ENCODE measurements at regions not wholly inside any gene's neighbourhood (a gene's known extent, or its start where the extent isn't known, plus 50 kb on each side); places are given as distances from the start of the nearest gene placed in this dataset.

- DNase-seq (ENCODE audit: low read depth) (no peak), FAIRE-seq (no peak)
- Histone ChIP-seq H3K27me3 (ENCODE audit: control insufficient read depth, insufficient read depth, low read length) (no peaks in the 10 kb centered on the region), H3K36me3 (ENCODE audit: control insufficient read depth, insufficient read depth, low read length) (no peaks in the 10 kb centered on the region), H3K4me3 (ENCODE audit: low read depth, low read length) (no peak overlapping the region)
- TF ChIP-seq CTCF (IDR thresholded peaks at IDR 0.05; ENCODE audit: insufficient read depth, low read length, severe bottlenecking) = no peak
Observed at GRCh38 chr2:237185553-237185925, 99.8 kb downstream of the COPS8 start.

- H3K36me3 ChIP-seq (ENCODE audit: control insufficient read depth, insufficient read depth, low read length) = no peaks in the 10 kb centered on the region
- peaks cover 1% of the 10 kb centered on the region for H3K27me3 ChIP-seq (ENCODE audit: control insufficient read depth, insufficient read depth, low read length)
- DNase-seq (ENCODE audit: low read depth) (no peak), FAIRE-seq (no peak)
- no peak overlapping the region for H3K4me3 ChIP-seq (ENCODE audit: low read depth, low read length)
- no peak for TF ChIP-seq CTCF (IDR thresholded peaks at IDR 0.05; ENCODE audit: insufficient read depth, low read length, severe bottlenecking)
Observed at GRCh38 chr2:237189799-237190198, 104.1 kb downstream of the COPS8 start.

GRCh38 chr2:237190966-237191713, 105.5 kb downstream of the COPS8 start:
- DNase-seq (ENCODE audit: low read depth) (no peak), FAIRE-seq (no peak)
- Histone ChIP-seq H3K4me3 (ENCODE audit: low read depth, low read length) (no peak overlapping the region), H3K36me3 (ENCODE audit: control insufficient read depth, insufficient read depth, low read length) (no peaks in the 10 kb centered on the region), H3K27me3 (ENCODE audit: control insufficient read depth, insufficient read depth, low read length) (peaks cover 3% of the 10 kb centered on the region)
- TF ChIP-seq CTCF (IDR thresholded peaks at IDR 0.05; ENCODE audit: insufficient read depth, low read length, severe bottlenecking) = no peak

GRCh38 chr2:237191714-237192081, 106.0 kb downstream of the COPS8 start:
- Histone ChIP-seq H3K4me3 (ENCODE audit: low read depth, low read length) (no peak overlapping the region), H3K27me3 (ENCODE audit: control insufficient read depth, insufficient read depth, low read length) (peaks cover 3% of the 10 kb centered on the region), H3K36me3 (ENCODE audit: control insufficient read depth, insufficient read depth, low read length) (no peaks in the 10 kb centered on the region)
- TF ChIP-seq CTCF (IDR thresholded peaks at IDR 0.05; ENCODE audit: insufficient read depth, low read length, severe bottlenecking) = no peak
- no peak for DNase-seq (ENCODE audit: low read depth)
- no peak for FAIRE-seq

- peaks cover 3% of the 10 kb centered on the region for H3K27me3 ChIP-seq (ENCODE audit: control insufficient read depth, insufficient read depth, low read length)
- no peak for TF ChIP-seq CTCF (IDR thresholded peaks at IDR 0.05; ENCODE audit: insufficient read depth, low read length, severe bottlenecking)
- DNase-seq (ENCODE audit: low read depth) (no peak), FAIRE-seq (no peak)
- H3K4me3 ChIP-seq (ENCODE audit: low read depth, low read length) = no peak overlapping the region
- H3K36me3 ChIP-seq (ENCODE audit: control insufficient read depth, insufficient read depth, low read length) = no peaks in the 10 kb centered on the region
Observed at GRCh38 chr2:237192881-237193280, 107.2 kb downstream of the COPS8 start.

- peaks cover 3% of the 10 kb centered on the region for H3K27me3 ChIP-seq (ENCODE audit: control insufficient read depth, insufficient read depth, low read length)
- no peak for FAIRE-seq
- no peaks in the 10 kb centered on the region for H3K36me3 ChIP-seq (ENCODE audit: control insufficient read depth, insufficient read depth, low read length)
- TF ChIP-seq CTCF (IDR thresholded peaks at IDR 0.05; ENCODE audit: insufficient read depth, low read length, severe bottlenecking) = no peak
- no peak overlapping the region for H3K4me3 ChIP-seq (ENCODE audit: low read depth, low read length)
- no peak for DNase-seq (ENCODE audit: low read depth)
Observed at GRCh38 chr2:237193436-237193835, 107.7 kb downstream of the COPS8 start.
